NOMO-1 treated with dmso at 0.1 percent for 144 hours (cell line): ENCODE measurements at regions not wholly inside any gene's neighbourhood (a gene's known extent, or its start where the extent isn't known, plus 50 kb on each side); places are given as distances from the start of the nearest gene placed in this dataset.

Source experiments
- DNase-seq: peaks from one replicate; lab custom pipeline; 2025; ENCODE audit not compliant: unreplicated experiment; lab: John Stamatoyannopoulos, UW

DNA sequence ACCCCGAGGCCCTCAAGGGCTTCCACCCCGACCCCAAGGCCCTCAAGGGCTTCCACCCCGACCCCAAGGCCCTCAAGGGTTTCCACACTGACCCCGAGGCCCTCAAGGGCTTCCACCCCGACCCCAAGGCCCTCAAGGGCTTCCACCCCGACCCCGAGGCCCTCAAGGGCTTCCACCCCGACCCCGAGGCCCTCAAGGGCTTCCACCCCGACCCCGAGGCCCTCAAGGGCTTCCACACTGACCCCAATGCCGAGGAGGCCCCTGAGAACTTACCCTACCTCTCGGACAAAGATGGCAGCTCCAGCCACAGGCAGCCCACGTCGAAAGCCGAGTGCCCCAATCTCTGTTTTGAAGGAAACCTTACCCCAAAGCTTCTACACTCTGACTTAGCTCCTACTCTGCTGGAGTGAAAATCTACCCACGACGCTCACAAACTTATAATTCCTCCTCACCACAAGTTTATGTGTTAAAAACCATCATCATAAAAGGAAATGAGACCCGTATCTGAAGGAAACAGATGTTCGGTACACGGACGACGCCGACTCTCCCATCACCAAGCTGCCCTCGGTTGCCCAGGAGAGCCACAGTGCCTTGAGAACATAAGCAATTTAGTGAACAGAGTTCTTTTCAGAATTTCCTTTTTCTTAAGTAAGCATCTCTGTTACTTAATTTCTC is 61.2 kb upstream of the RPH3AL start:
- no peak for DNase-seq

DNA sequence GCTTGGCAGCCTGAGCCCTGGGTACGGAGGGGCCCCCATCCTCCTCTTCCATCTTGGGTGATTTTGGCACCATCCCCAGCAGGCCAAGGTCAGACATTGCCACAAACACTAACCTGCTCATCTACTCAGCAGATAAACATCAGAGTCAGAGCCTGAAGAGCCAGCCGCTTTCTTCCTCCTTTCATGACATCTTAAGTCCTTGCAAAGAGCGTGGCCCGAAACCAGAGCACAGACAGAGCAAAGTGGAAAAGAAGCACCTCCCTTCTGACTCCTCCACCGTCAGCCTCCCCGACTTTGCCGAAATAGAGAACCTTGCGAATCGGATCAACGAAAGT is 60.4 kb upstream of the RPH3AL start:
- DNase-seq = no peak

DNA sequence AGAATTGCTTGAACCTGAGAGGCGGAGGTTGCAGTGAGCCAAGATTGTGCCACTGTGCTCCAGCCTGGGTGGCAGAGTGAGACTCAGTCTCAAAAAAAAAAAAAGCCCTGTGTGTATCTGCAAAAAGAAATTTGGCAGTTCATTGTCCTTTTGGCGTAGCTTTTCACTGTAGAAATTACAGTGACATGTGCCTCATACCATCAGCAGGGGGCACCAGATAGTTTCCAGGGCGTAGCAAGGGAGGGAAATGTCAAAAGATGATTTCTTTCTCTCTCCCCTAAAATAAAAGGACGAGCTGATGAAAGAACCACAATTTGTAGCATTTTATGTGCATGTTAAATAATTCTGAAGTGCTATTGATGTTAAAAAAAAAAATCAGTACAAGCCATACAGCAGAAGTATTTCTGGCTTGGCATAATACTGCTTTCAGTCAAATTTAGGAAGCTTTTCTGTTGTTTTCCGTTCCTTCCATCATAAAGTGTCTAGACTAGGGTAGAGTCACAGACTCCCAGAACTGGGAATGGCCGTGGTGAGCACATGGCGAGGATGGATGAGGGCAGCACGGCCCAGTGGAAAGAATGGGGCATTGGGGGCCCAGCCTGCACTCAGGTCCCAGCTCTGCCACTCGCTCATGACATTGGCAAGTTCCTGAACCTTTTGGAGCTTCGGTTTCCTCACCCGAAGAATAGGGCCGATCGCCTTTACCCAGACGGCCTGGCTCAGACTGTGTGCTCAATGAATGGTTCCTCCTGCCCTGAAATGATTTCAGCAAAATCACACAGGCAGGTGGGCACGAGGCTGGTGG is 59.8 kb upstream of the RPH3AL start:
- DNase-seq = peak; percentile 34

GRCh38 chr17:411421-412120 is 59.0 kb upstream of the RPH3AL start:
- DNase-seq = no peak

GRCh38 chr17:410543-411401 is 58.2 kb upstream of the RPH3AL start:
- DNase-seq = no peak

- DNase-seq = peak; percentile 95
Measured at GRCh38 chr17:409848-410542, 57.4 kb upstream of the RPH3AL start.

GRCh38 chr17:409308-409847 is 56.8 kb upstream of the RPH3AL start:
- no peak for DNase-seq

DNA sequence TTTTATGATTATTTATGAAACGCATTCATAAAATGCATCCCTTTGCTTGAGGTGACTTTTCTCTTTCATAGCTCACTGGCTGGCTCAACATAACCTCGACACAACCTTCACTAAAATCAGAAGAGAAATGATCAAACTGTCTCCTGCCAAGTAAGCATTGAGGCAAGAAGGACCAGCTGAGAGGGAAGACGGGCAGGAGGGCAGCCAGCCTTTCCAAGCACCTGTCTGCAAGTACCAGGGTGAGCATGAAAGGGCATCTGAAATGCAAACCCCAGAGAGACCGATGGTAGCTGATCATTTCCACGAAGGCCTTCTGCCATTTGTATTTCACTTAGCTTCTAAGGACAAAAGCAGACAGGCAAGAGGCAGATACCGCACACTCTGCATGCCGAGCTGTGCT is 52.1 kb upstream of the RPH3AL start:
- DNase-seq = no peak
